Cortex of kidney (tissue), 1 donor: ENCODE measurements at regions not wholly inside any gene's neighbourhood (a gene's known extent, or its start where the extent isn't known, plus 50 kb on each side); places are given as distances from the start of the nearest gene placed in this dataset.

Source experiments
- DNase-seq: peaks from one replicate; lab custom pipeline; 2025; lab: John Stamatoyannopoulos, UW

GRCh38 chr10:78543749-78544362 lies 510.2 kb downstream of the RPS24 start:
- DNase-seq: no peak

- no peak for DNase-seq
Observed at GRCh38 chr10:78544423-78545090, 510.9 kb downstream of the RPS24 start.

- no peak for DNase-seq
Observed at GRCh38 chr10:78545756-78546155, 512.1 kb downstream of the RPS24 start.

- DNase-seq: no peak
Observed at GRCh38 chr10:78547397-78547796, 513.7 kb downstream of the RPS24 start.

GRCh38 chr10:78547905-78548304 lies 514.2 kb downstream of the RPS24 start:
- DNase-seq: no peak

GRCh38 chr10:78548369-78548768 lies 514.7 kb downstream of the RPS24 start:
- no peak for DNase-seq

- DNase-seq: no peak
Observed at GRCh38 chr10:78549140-78549935, 515.7 kb downstream of the RPS24 start.

GRCh38 chr10:78550090-78550489 lies 516.4 kb downstream of the RPS24 start:
- DNase-seq: no peak

- DNase-seq: no peak
Observed at GRCh38 chr10:78550716-78551115, 517.1 kb downstream of the RPS24 start.

GRCh38 chr10:78551184-78552005 lies 517.4 kb upstream of the ZMIZ1 start:
- no peak for DNase-seq

- no peak for DNase-seq
Observed at GRCh38 chr10:78552261-78552811, 516.4 kb upstream of the ZMIZ1 start.

- no peak for DNase-seq
Observed at GRCh38 chr10:78553792-78554191, 515.0 kb upstream of the ZMIZ1 start.

GRCh38 chr10:78555128-78555527 lies 513.6 kb upstream of the ZMIZ1 start:
- no peak for DNase-seq

- DNase-seq: no peak
Observed at GRCh38 chr10:78556705-78557432, 511.9 kb upstream of the ZMIZ1 start.

GRCh38 chr10:78557433-78557925 lies 511.3 kb upstream of the ZMIZ1 start:
- no peak for DNase-seq

- no peak for DNase-seq
Observed at GRCh38 chr10:78559661-78560340, 509.0 kb upstream of the ZMIZ1 start.

GRCh38 chr10:78560341-78560688 lies 508.5 kb upstream of the ZMIZ1 start:
- no peak for DNase-seq

GRCh38 chr10:78563314-78563713 lies 505.5 kb upstream of the ZMIZ1 start:
- no peak for DNase-seq

GRCh38 chr10:78565841-78566240 lies 502.9 kb upstream of the ZMIZ1 start:
- DNase-seq: no peak

GRCh38 chr10:78566284-78567111 lies 502.3 kb upstream of the ZMIZ1 start:
- no peak for DNase-seq
